GM12878 (cell line): ENCODE measurements at regions not wholly inside any gene's neighbourhood (a gene's known extent, or its start where the extent isn't known, plus 50 kb on each side); places are given as distances from the start of the nearest gene placed in this dataset.

Experiments
- ATAC-seq: fragments of 200-7000 bp; cut with Tn5 transposase; 3 replicates; pipeline ENCODE4 v1.9.1; 2020; ENCODE audit warnings: mild to moderate bottlenecking, moderate library complexity
- BruUV-seq: library from RNA; stranded (reverse); fragments of 400-500 nt; replicated peaks from 2 replicates; lab custom pipeline; 2021; lab: Mats Ljungman, UMichigan
- CTCF ChIA-PET: fragments of 300-600 bp; sonication (Branson Sonifier 250); formaldehyde crosslinking; extraction: SDS; loops from one replicate; lab custom pipeline; 2021; ENCODE audit warnings: inconsistent platforms; lab: Yijun Ruan, JAX
- POLR2A ChIA-PET: fragments of 350-600 bp; formaldehyde crosslinking; extraction: SDS; loops from one replicate; lab custom pipeline; 2021; ENCODE audit warnings: inconsistent platforms; lab: Charles Lee
- RAD21 ChIA-PET: fragments of 300-600 bp; sonication (Branson Sonifier 250); formaldehyde crosslinking; loops from one replicate; lab custom pipeline; 2023; ENCODE audit warnings: antibody characterized with exemption; ENCODE audit not compliant: unreplicated experiment; lab: Charles Lee
- SMC1A ChIA-PET: fragments of 300-600 bp; sonication (Branson Sonifier 250); formaldehyde crosslinking; loops from one replicate; lab custom pipeline; 2023; ENCODE audit not compliant: unreplicated experiment, uncharacterized antibody; lab: Charles Lee
- DNase-seq: peaks from one replicate; pipeline ENCODE4 v3.0.0-alpha.2; 2011; ENCODE audit warnings: low read depth, low spot score
- FAIRE-seq: peaks from 3 replicates; lab custom pipeline; 2011; peaks lifted over from hg19 to GRCh38; lab: Jason Lieb, UNC
- H2AFZ ChIP-seq: 2 replicates; pipeline ENCODE4 v1.6.0; 2011; ENCODE audit warnings: low read depth, low read length, control low read depth; ENCODE audit not compliant: control insufficient read depth
- H3K27ac ChIP-seq: 2 replicates; pipeline ENCODE4 v1.5.1; 2011; ENCODE audit warnings: control low read depth; ENCODE audit not compliant: control insufficient read depth, insufficient read depth
- H3K27me3 ChIP-seq, 2 experiments: replicated peaks in 1 of 2; 2 replicates each; pipeline versions ENCODE4 v1.6.0 to v1.6.1; 2011; ENCODE audit warnings: low read length in 1 of 2; ENCODE audit not compliant: control insufficient read depth in 2 of 2, insufficient read depth in 2 of 2
- H3K36me3 ChIP-seq, 2 experiments: 2 replicates each; pipeline ENCODE4 v1.5.1; 2011; ENCODE audit warnings: low read length in 1 of 2; ENCODE audit not compliant: control insufficient read depth in 2 of 2, insufficient read depth in 2 of 2
- H3K4me1 ChIP-seq: 2 replicates; pipeline ENCODE4 v1.6.1; 2011; ENCODE audit warnings: mild to moderate bottlenecking, low read length, moderate library complexity, mixed read lengths; ENCODE audit not compliant: control insufficient read depth, insufficient read depth
- H3K4me2 ChIP-seq: 2 replicates; pipeline ENCODE4 v1.6.0; 2011; ENCODE audit warnings: control low read depth; ENCODE audit not compliant: control insufficient read depth, insufficient read depth
- H3K4me3 ChIP-seq: fragments of 200-600 bp; sonication (generic); 2 replicates; pipeline ENCODE4 v1.5.1; 2016
- H3K79me2 ChIP-seq: 2 replicates; pipeline ENCODE4 v1.6.0; 2011; ENCODE audit warnings: low read length; ENCODE audit not compliant: control insufficient read depth, insufficient read depth
- H3K9ac ChIP-seq: 2 replicates; pipeline ENCODE4 v1.8.0; 2011; ENCODE audit warnings: low read length, control low read depth, mixed read lengths; ENCODE audit not compliant: control insufficient read depth, insufficient read depth
- H3K9me3 ChIP-seq: replicated peaks from 3 replicates; pipeline ENCODE4 v1.5.1; 2011; ENCODE audit warnings: mild to moderate bottlenecking, low read length; ENCODE audit not compliant: control insufficient read depth, insufficient read depth
- H4K20me1 ChIP-seq: 2 replicates; pipeline ENCODE4 v1.6.0; 2011; ENCODE audit not compliant: control insufficient read depth, insufficient read depth
- BACH1 ChIP-seq: fragments of 450-650 bp; IDR thresholded peaks from 2 replicates; pipeline ENCODE4 v1.6.1; 2017; ENCODE audit warnings: mild to moderate bottlenecking, borderline replicate concordance
- CHD2 ChIP-seq: IDR thresholded peaks from 2 replicates; pipeline ENCODE4 v1.6.1; 2011; ENCODE audit warnings: low read depth, low read length, improper control_type of control experiment, borderline replicate concordance
- E4F1 ChIP-seq: fragments of 450-650 bp; IDR thresholded peaks from 2 replicates; pipeline ENCODE4 v1.6.1; 2018; ENCODE audit warnings: borderline replicate concordance, mild to moderate bottlenecking; ENCODE audit not compliant: partially characterized antibody
- FOS ChIP-seq: IDR thresholded peaks from 3 replicates; pipeline ENCODE4 v1.6.1; 2011; ENCODE audit warnings: borderline replicate concordance; ENCODE audit not compliant: insufficient read length; ENCODE audit errors: extremely low read depth
- HCFC1 ChIP-seq: fragments of 150-350 bp; IDR thresholded peaks from 2 replicates; pipeline ENCODE4 v1.6.1; 2014; ENCODE audit warnings: low read length
- MXI1 ChIP-seq: fragments of 150-350 bp; IDR thresholded peaks from 2 replicates; pipeline ENCODE4 v1.6.1; 2011; ENCODE audit warnings: low read depth, mild to moderate bottlenecking, inconsistent platforms, low read length, improper control_type of control experiment
- MYC ChIP-seq: IDR thresholded peaks from 2 replicates; pipeline ENCODE4 v1.6.1; 2011; ENCODE audit warnings: mild to moderate bottlenecking, low read length, moderate library complexity, inconsistent platforms; ENCODE audit not compliant: insufficient read depth, insufficient replicate concordance, insufficient read length, severe bottlenecking
- POLR2A ChIP-seq: IDR thresholded peaks from 2 replicates; pipeline ENCODE4 v1.6.1; 2011; ENCODE audit warnings: low read depth, mild to moderate bottlenecking, low read length
- SIN3A ChIP-seq: IDR thresholded peaks from 2 replicates; pipeline ENCODE4 v1.6.1; 2012; ENCODE audit warnings: low read depth, low read length, improper control_type of control experiment
- ZNF24 ChIP-seq: fragments of 450-650 bp; IDR thresholded peaks from 2 replicates; pipeline ENCODE4 v1.6.1; 2017; ENCODE audit warnings: antibody characterized with exemption, mild to moderate bottlenecking
- ZNF592 ChIP-seq: fragments of 450-650 bp; IDR thresholded peaks from 2 replicates; pipeline ENCODE4 v1.6.1; 2017; ENCODE audit warnings: mild to moderate bottlenecking, moderate library complexity
- WGBS: methylation state at CpG from one replicate; pipeline ENCODE4 v1.1.6; 2016; ENCODE audit warnings: low lambda C conversion rate; ENCODE audit not compliant: insufficient replicate concordance, insufficient coverage; ENCODE audit errors: missing lambda C conversion rate; 5-methylcytosine and 5-hydroxymethylcytosine counted together
- in situ Hi-C: fragments of 300-500 bp; cut with MboI; formaldehyde crosslinking; loops from 9 replicates; pipeline ENCODE4 v1.14.3; 2018; ENCODE audit warnings: mixed read lengths
- intact Hi-C: fragments of 100-400 bp; cut with micrococcal nuclease; formaldehyde crosslinking; loops from one replicate; pipeline ENCODE4 v1.14.2; 2022; ENCODE audit not compliant: unreplicated experiment

DNA sequence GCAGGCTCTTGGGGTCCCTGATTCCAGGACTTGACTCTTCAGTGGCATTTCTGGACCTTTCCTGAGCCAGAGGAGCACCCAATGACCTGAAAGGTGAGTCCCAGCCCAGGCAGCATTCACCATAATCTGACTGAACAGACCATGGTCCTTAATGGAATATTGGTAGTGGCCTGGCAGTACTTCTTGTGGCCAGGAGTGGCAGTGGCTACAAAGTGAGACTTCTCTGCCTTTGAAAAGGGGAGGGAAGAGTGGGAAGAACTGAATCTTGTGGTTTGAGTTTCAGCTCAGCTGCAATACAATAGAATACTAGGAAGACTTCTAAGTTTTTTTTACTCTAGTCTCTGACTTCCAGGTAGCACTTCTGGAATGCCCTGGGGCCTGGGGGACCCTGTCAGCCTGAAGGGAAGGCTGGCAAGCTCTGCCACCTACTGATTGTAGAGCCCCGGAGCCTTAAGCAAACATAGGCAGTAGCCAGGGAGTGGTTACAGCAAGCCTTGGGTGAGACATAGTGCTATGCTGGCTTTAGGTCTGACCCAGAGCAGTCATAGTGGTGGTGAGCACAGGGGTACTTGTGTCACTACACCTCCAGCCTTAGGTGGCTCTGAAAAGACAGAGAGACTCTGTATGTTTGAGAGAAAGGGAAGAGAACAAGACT, 674.2 kb upstream of the MANEA start (continued):
- TF ChIP-seq ZNF592: no peak

DNA sequence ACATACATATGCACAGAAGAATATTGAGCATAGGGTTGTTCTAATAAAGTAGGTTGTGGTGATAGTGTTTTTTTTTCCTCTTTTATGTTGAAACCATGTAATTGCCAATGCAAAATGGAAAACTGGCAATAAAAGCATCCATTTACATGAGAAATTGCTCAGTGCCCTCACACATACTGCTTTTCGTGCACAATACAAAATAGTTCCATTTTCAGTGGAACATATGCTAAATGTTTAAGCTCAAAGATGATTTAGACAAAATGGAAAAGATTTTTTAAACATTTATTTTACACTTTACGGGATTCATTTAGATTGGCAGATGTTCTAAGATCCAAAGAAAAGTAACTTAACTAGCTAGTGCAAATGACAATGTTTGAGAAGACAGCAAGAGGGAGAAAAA, 678.1 kb upstream of the MANEA start:
- TF ChIP-seq ZNF24: no peak
- no peak for TF ChIP-seq CHD2
- no peak for TF ChIP-seq HCFC1
- TF ChIP-seq E4F1: no peak
- no peak for TF ChIP-seq MYC
- no peak for TF ChIP-seq POLR2A
- no peak for TF ChIP-seq FOS
- TF ChIP-seq MXI1: no peak
- no peak for TF ChIP-seq BACH1
- no peak for TF ChIP-seq SIN3A
- FAIRE-seq (no peak), DNase-seq (no peak), ATAC-seq (no peak)
- no peak overlapping the region for H3K4me3 ChIP-seq
- H3K79me2 ChIP-seq: no peaks in the 10 kb centered on the region
- no peaks in the 10 kb centered on the region for H4K20me1 ChIP-seq
- no peak overlapping the region for H3K9ac ChIP-seq
- intact Hi-C loops: no loop called here
- no TSS peak for BruUV-seq
- no peaks in the 10 kb centered on the region for H3K36me3 ChIP-seq
- WGBS: 0% methylated on average over 2 of the region's 2 CpGs
- ChIA-PET CTCF (no interaction called here), POLR2A (no interaction called here), SMC1A (interaction anchor here (1.0 kb wide), 1 partner anchor 18 kb away, joined by 3 read pairs; no protein-coding TSS in a partner anchor), RAD21 (no interaction called here)
- in situ Hi-C loops: no loop called here
- H3K4me1 ChIP-seq: no peaks in the 10 kb centered on the region
- H3K27ac ChIP-seq: no peak overlapping the region
- H3K9me3 ChIP-seq: no peaks in the 10 kb centered on the region
- no peak overlapping the region for H3K4me2 ChIP-seq
- no peaks in the 10 kb centered on the region for H3K27me3 ChIP-seq
- H2AFZ ChIP-seq: no peak overlapping the region
